GM12878 (cell line): ENCODE measurements at regions not wholly inside any gene's neighbourhood (a gene's known extent, or its start where the extent isn't known, plus 50 kb on each side); places are given as distances from the start of the nearest gene placed in this dataset.

Experiments
- ATAC-seq: fragments of 200-7000 bp; cut with Tn5 transposase; 3 replicates; pipeline ENCODE4 v1.9.1; 2020; ENCODE audit warnings: mild to moderate bottlenecking, moderate library complexity
- BruUV-seq: library from RNA; stranded (reverse); fragments of 400-500 nt; replicated peaks from 2 replicates; lab custom pipeline; 2021; lab: Mats Ljungman, UMichigan
- CTCF ChIA-PET: fragments of 300-600 bp; sonication (Branson Sonifier 250); formaldehyde crosslinking; extraction: SDS; loops from one replicate; lab custom pipeline; 2021; ENCODE audit warnings: inconsistent platforms; lab: Yijun Ruan, JAX
- POLR2A ChIA-PET: fragments of 350-600 bp; formaldehyde crosslinking; extraction: SDS; loops from one replicate; lab custom pipeline; 2021; ENCODE audit warnings: inconsistent platforms; lab: Charles Lee
- RAD21 ChIA-PET: fragments of 300-600 bp; sonication (Branson Sonifier 250); formaldehyde crosslinking; loops from one replicate; lab custom pipeline; 2023; ENCODE audit warnings: antibody characterized with exemption; ENCODE audit not compliant: unreplicated experiment; lab: Charles Lee
- SMC1A ChIA-PET: fragments of 300-600 bp; sonication (Branson Sonifier 250); formaldehyde crosslinking; loops from one replicate; lab custom pipeline; 2023; ENCODE audit not compliant: unreplicated experiment, uncharacterized antibody; lab: Charles Lee
- DNase-seq: peaks from one replicate; pipeline ENCODE4 v3.0.0-alpha.2; 2011; ENCODE audit warnings: low read depth, low spot score
- FAIRE-seq: peaks from 3 replicates; lab custom pipeline; 2011; peaks lifted over from hg19 to GRCh38; lab: Jason Lieb, UNC
- H2AFZ ChIP-seq: 2 replicates; pipeline ENCODE4 v1.6.0; 2011; ENCODE audit warnings: low read depth, low read length, control low read depth; ENCODE audit not compliant: control insufficient read depth
- H3K27ac ChIP-seq: 2 replicates; pipeline ENCODE4 v1.5.1; 2011; ENCODE audit warnings: control low read depth; ENCODE audit not compliant: control insufficient read depth, insufficient read depth
- H3K27me3 ChIP-seq, 2 experiments: replicated peaks in 1 of 2; 2 replicates each; pipeline versions ENCODE4 v1.6.0 to v1.6.1; 2011; ENCODE audit warnings: low read length in 1 of 2; ENCODE audit not compliant: control insufficient read depth in 2 of 2, insufficient read depth in 2 of 2
- H3K36me3 ChIP-seq, 2 experiments: 2 replicates each; pipeline ENCODE4 v1.5.1; 2011; ENCODE audit warnings: low read length in 1 of 2; ENCODE audit not compliant: control insufficient read depth in 2 of 2, insufficient read depth in 2 of 2
- H3K4me1 ChIP-seq: 2 replicates; pipeline ENCODE4 v1.6.1; 2011; ENCODE audit warnings: mild to moderate bottlenecking, low read length, moderate library complexity, mixed read lengths; ENCODE audit not compliant: control insufficient read depth, insufficient read depth
- H3K4me2 ChIP-seq: 2 replicates; pipeline ENCODE4 v1.6.0; 2011; ENCODE audit warnings: control low read depth; ENCODE audit not compliant: control insufficient read depth, insufficient read depth
- H3K4me3 ChIP-seq: fragments of 200-600 bp; sonication (generic); 2 replicates; pipeline ENCODE4 v1.5.1; 2016
- H3K79me2 ChIP-seq: 2 replicates; pipeline ENCODE4 v1.6.0; 2011; ENCODE audit warnings: low read length; ENCODE audit not compliant: control insufficient read depth, insufficient read depth
- H3K9ac ChIP-seq: 2 replicates; pipeline ENCODE4 v1.8.0; 2011; ENCODE audit warnings: low read length, control low read depth, mixed read lengths; ENCODE audit not compliant: control insufficient read depth, insufficient read depth
- H3K9me3 ChIP-seq: replicated peaks from 3 replicates; pipeline ENCODE4 v1.5.1; 2011; ENCODE audit warnings: mild to moderate bottlenecking, low read length; ENCODE audit not compliant: control insufficient read depth, insufficient read depth
- H4K20me1 ChIP-seq: 2 replicates; pipeline ENCODE4 v1.6.0; 2011; ENCODE audit not compliant: control insufficient read depth, insufficient read depth
- CBX3 ChIP-seq: fragments of 200-600 bp; sonication (generic); IDR thresholded peaks from 2 replicates; pipeline ENCODE4 v1.6.1; 2016; ENCODE audit warnings: low read depth, borderline replicate concordance
- FOS ChIP-seq: IDR thresholded peaks from 3 replicates; pipeline ENCODE4 v1.6.1; 2011; ENCODE audit warnings: borderline replicate concordance; ENCODE audit not compliant: insufficient read length; ENCODE audit errors: extremely low read depth
- GATAD2B ChIP-seq: fragments of 450-650 bp; conservative IDR thresholded peaks from 2 replicates; pipeline ENCODE4 v1.6.1; 2017; ENCODE audit warnings: low read depth, mild to moderate bottlenecking, moderate library complexity
- MTA2 ChIP-seq: fragments of 450-650 bp; IDR thresholded peaks from 2 replicates; pipeline ENCODE4 v1.6.1; 2016; ENCODE audit warnings: low read depth, mild to moderate bottlenecking, moderate library complexity
- POU2F2 ChIP-seq: IDR thresholded peaks from 3 replicates; pipeline ENCODE4 v1.6.1; 2011; ENCODE audit warnings: low read depth, mild to moderate bottlenecking, low read length, borderline replicate concordance
- TAF1 ChIP-seq: IDR thresholded peaks from 2 replicates; pipeline ENCODE4 v1.6.1; 2011; ENCODE audit warnings: mild to moderate bottlenecking, low read depth, low read length, borderline replicate concordance
- USF1 ChIP-seq: IDR thresholded peaks from 2 replicates; pipeline ENCODE4 v1.6.1; 2011; ENCODE audit warnings: borderline replicate concordance, low read depth, mild to moderate bottlenecking, moderate library complexity, mixed read lengths, low read length; ENCODE audit not compliant: insufficient read depth; ENCODE audit errors: extremely low read length
- ZBED1 ChIP-seq: IDR thresholded peaks from 2 replicates; pipeline ENCODE4 v1.6.1; 2016; ENCODE audit warnings: borderline replicate concordance
- WGBS: methylation state at CpG from one replicate; pipeline ENCODE4 v1.1.6; 2016; ENCODE audit warnings: low lambda C conversion rate; ENCODE audit not compliant: insufficient replicate concordance, insufficient coverage; ENCODE audit errors: missing lambda C conversion rate; 5-methylcytosine and 5-hydroxymethylcytosine counted together
- in situ Hi-C: fragments of 300-500 bp; cut with MboI; formaldehyde crosslinking; loops from 9 replicates; pipeline ENCODE4 v1.14.3; 2018; ENCODE audit warnings: mixed read lengths
- intact Hi-C: fragments of 100-400 bp; cut with micrococcal nuclease; formaldehyde crosslinking; loops from one replicate; pipeline ENCODE4 v1.14.2; 2022; ENCODE audit not compliant: unreplicated experiment
- TF ChIP-seq, protein P1 (sequence below): fragments of 450-650 bp; IDR thresholded peaks from 2 replicates; pipeline ENCODE4 v1.6.1; 2017; ENCODE audit warnings: mild to moderate bottlenecking, moderate library complexity
- TF ChIP-seq, protein P2 (sequence below): fragments of 450-650 bp; IDR thresholded peaks from 2 replicates; pipeline ENCODE4 v1.6.1; 2018; ENCODE audit warnings: mild to moderate bottlenecking, low read depth, moderate library complexity; ENCODE audit not compliant: partially characterized antibody

GRCh38 chr3:177401375-177401774 lies 204.1 kb upstream of the TBL1XR1 start:
- Histone ChIP-seq H2AFZ (no peak overlapping the region), H3K4me2 (no peak overlapping the region)
- TF ChIP-seq USF1 (no peak), ZBED1 (no peak), GATAD2B (no peak), FOS (no peak), POU2F2 (no peak), MTA2 (no peak), CBX3 (no peak), TAF1 (no peak)
- TF ChIP-seq, protein P1, sequence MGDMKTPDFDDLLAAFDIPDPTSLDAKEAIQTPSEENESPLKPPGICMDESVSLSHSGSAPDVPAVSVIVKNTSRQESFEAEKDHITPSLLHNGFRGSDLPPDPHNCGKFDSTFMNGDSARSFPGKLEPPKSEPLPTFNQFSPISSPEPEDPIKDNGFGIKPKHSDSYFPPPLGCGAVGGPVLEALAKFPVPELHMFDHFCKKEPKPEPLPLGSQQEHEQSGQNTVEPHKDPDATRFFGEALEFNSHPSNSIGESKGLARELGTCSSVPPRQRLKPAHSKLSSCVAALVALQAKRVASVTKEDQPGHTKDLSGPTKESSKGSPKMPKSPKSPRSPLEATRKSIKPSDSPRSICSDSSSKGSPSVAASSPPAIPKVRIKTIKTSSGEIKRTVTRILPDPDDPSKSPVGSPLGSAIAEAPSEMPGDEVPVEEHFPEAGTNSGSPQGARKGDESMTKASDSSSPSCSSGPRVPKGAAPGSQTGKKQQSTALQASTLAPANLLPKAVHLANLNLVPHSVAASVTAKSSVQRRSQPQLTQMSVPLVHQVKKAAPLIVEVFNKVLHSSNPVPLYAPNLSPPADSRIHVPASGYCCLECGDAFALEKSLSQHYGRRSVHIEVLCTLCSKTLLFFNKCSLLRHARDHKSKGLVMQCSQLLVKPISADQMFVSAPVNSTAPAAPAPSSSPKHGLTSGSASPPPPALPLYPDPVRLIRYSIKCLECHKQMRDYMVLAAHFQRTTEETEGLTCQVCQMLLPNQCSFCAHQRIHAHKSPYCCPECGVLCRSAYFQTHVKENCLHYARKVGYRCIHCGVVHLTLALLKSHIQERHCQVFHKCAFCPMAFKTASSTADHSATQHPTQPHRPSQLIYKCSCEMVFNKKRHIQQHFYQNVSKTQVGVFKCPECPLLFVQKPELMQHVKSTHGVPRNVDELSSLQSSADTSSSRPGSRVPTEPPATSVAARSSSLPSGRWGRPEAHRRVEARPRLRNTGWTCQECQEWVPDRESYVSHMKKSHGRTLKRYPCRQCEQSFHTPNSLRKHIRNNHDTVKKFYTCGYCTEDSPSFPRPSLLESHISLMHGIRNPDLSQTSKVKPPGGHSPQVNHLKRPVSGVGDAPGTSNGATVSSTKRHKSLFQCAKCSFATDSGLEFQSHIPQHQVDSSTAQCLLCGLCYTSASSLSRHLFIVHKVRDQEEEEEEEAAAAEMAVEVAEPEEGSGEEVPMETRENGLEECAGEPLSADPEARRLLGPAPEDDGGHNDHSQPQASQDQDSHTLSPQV: no peak
- TF ChIP-seq, protein P2, sequence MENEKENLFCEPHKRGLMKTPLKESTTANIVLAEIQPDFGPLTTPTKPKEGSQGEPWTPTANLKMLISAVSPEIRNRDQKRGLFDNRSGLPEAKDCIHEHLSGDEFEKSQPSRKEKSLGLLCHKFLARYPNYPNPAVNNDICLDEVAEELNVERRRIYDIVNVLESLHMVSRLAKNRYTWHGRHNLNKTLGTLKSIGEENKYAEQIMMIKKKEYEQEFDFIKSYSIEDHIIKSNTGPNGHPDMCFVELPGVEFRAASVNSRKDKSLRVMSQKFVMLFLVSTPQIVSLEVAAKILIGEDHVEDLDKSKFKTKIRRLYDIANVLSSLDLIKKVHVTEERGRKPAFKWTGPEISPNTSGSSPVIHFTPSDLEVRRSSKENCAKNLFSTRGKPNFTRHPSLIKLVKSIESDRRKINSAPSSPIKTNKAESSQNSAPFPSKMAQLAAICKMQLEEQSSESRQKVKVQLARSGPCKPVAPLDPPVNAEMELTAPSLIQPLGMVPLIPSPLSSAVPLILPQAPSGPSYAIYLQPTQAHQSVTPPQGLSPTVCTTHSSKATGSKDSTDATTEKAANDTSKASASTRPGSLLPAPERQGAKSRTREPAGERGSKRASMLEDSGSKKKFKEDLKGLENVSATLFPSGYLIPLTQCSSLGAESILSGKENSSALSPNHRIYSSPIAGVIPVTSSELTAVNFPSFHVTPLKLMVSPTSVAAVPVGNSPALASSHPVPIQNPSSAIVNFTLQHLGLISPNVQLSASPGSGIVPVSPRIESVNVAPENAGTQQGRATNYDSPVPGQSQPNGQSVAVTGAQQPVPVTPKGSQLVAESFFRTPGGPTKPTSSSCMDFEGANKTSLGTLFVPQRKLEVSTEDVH: no peak

More at GRCh38 chr3:177401375-177401774, 204.1 kb upstream of the TBL1XR1 start:
- H3K36me3 ChIP-seq: no peaks in the 10 kb centered on the region
- in situ Hi-C loops (no loop called here), intact Hi-C loops (no loop called here)
- H4K20me1 ChIP-seq: no peaks in the 10 kb centered on the region
- no peaks in the 10 kb centered on the region for H3K79me2 ChIP-seq
- POLR2A ChIA-PET: no interaction called here
- H3K9me3 ChIP-seq: no peaks in the 10 kb centered on the region; the same call in 2 of the 3 replicates
- no peaks in the 10 kb centered on the region for H3K27me3 ChIP-seq
- H3K27ac ChIP-seq: no peak overlapping the region
- SMC1A ChIA-PET: no interaction called here
- H3K4me1 ChIP-seq: no peaks in the 10 kb centered on the region
- FAIRE-seq (no peak), ATAC-seq (no peak), DNase-seq (no peak)
- RAD21 ChIA-PET: interaction anchor here (0.8 to 1.3 kb wide), 2 partner anchors 9 to 37 kb away, joined by 3 read pairs; no protein-coding TSS in a partner anchor
- H3K4me3 ChIP-seq: no peak overlapping the region
- no peak overlapping the region for H3K9ac ChIP-seq
- CTCF ChIA-PET: no interaction called here
- 27% methylated on average over 1 of the region's 1 CpG for WGBS
- BruUV-seq: no TSS peak
